ENCODE measurements at regions not wholly inside any gene's neighbourhood (a gene's known extent, or its start where the extent isn't known, plus 50 kb on each side); places are given as distances from the start of the nearest gene placed in this dataset.

DNA sequence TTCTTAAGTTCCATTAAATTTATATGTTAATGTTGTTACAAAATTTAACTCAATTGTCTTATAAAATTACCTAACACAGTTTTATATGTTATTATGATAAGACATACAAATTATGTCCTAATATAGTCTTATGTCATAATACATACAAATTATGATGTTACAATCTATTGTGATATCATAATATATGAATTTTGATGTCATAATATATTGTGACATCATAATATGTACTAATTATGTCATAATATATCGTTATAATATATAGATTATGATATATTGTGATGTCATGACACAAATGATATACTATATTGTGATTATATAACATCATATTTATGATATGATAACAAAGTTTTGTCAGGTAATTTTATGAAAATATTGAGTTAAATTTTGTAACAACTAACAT lies 1789.6 kb downstream of the TP53TG3F start:
- TF ChIP-seq, protein P1, sequence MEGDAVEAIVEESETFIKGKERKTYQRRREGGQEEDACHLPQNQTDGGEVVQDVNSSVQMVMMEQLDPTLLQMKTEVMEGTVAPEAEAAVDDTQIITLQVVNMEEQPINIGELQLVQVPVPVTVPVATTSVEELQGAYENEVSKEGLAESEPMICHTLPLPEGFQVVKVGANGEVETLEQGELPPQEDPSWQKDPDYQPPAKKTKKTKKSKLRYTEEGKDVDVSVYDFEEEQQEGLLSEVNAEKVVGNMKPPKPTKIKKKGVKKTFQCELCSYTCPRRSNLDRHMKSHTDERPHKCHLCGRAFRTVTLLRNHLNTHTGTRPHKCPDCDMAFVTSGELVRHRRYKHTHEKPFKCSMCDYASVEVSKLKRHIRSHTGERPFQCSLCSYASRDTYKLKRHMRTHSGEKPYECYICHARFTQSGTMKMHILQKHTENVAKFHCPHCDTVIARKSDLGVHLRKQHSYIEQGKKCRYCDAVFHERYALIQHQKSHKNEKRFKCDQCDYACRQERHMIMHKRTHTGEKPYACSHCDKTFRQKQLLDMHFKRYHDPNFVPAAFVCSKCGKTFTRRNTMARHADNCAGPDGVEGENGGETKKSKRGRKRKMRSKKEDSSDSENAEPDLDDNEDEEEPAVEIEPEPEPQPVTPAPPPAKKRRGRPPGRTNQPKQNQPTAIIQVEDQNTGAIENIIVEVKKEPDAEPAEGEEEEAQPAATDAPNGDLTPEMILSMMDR (conservative IDR thresholded peaks at IDR 0.05), result no peak
- no peak for TF ChIP-seq ZFX (IDR thresholded peaks at IDR 0.05)

Data from C4-2B (cell line).